HepG2 (cell line): ENCODE measurements at regions not wholly inside any gene's neighbourhood (a gene's known extent, or its start where the extent isn't known, plus 50 kb on each side); places are given as distances from the start of the nearest gene placed in this dataset.

Experiments used
- ATF2 ChIP-seq: sonication (generic); formaldehyde crosslinking; IDR thresholded peaks from 2 replicates; pipeline ENCODE4 v1.4.0; 2020; ENCODE audit warnings: missing genetic modification reagents
- BHLHE40 ChIP-seq: IDR thresholded peaks from 2 replicates; pipeline ENCODE4 v1.6.1; 2011; ENCODE audit warnings: low read length, improper control_type of control experiment
- CREB1 ChIP-seq, 2 experiments: fragments of 450-650 bp in 1 of 2; IDR thresholded peaks; 2 replicates each; pipeline ENCODE4 v1.6.1; 2016 to 2017; ENCODE audit warnings: control low read depth in 1 of 2, mild to moderate bottlenecking in 1 of 2, missing compliant biosample characterization in 1 of 2, missing genetic modification characterization in 1 of 2
- DPF2 ChIP-seq: sonication (generic); formaldehyde crosslinking; IDR thresholded peaks from 2 replicates; pipeline ENCODE4 v1.4.0; 2020; ENCODE audit warnings: mild to moderate bottlenecking, low read depth, missing genetic modification reagents, borderline replicate concordance
- MYC ChIP-seq: sonication (generic); formaldehyde crosslinking; IDR thresholded peaks from 2 replicates; pipeline ENCODE4 v1.9.0; 2021; ENCODE audit warnings: missing genetic modification reagents, borderline replicate concordance
- RCOR2 ChIP-seq: IDR thresholded peaks from 2 replicates; pipeline ENCODE4 v1.6.1; 2016; ENCODE audit warnings: missing biosample characterization, missing genetic modification reagents
- SMARCC2 ChIP-seq: fragments of 450-650 bp; IDR thresholded peaks from 2 replicates; pipeline ENCODE4 v1.6.1; 2017; ENCODE audit warnings: antibody characterized with exemption, mild to moderate bottlenecking
- SNRNP70 ChIP-seq: fragments of 200-400 bp; formaldehyde crosslinking; IDR thresholded peaks from 2 replicates; pipeline ENCODE4 v1.6.1; 2017; ENCODE audit warnings: mild to moderate bottlenecking, low read depth, low read length, moderate library complexity
- ZFX ChIP-seq: sonication (generic); formaldehyde crosslinking; IDR thresholded peaks from 2 replicates; pipeline ENCODE4 v1.4.0; 2020; ENCODE audit warnings: mild to moderate bottlenecking, low read depth, missing genetic modification reagents, moderate library complexity
- ZNF274 ChIP-seq: sonication (generic); formaldehyde crosslinking; IDR thresholded peaks from 2 replicates; pipeline ENCODE4 v1.5.1; 2020; ENCODE audit warnings: mild to moderate bottlenecking, missing genetic modification reagents
- TF ChIP-seq, protein P1 (sequence below): sonication (generic); formaldehyde crosslinking; IDR thresholded peaks from 2 replicates; pipeline ENCODE4 v1.5.0; 2020; ENCODE audit warnings: mild to moderate bottlenecking, missing genetic modification reagents, moderate library complexity
- TF ChIP-seq, protein P2 (sequence below): sonication (generic); formaldehyde crosslinking; IDR thresholded peaks from 2 replicates; pipeline ENCODE4 v1.5.0; 2020; ENCODE audit warnings: mild to moderate bottlenecking, missing genetic modification reagents
- TF ChIP-seq, protein P3 (sequence below): IDR thresholded peaks from 2 replicates; pipeline ENCODE4 v1.6.1; 2012; ENCODE audit warnings: inconsistent platforms

GRCh38 chr2:183477296-183477695 is 353.1 kb downstream of the NUP35 start:
- TF ChIP-seq MYC (no peak), SMARCC2 (no peak), ZFX (CRISPR knock-in tag) (no peak), CREB1 (IDR thresholded peaks at IDR 0.05) (no peak), CREB1 (CRISPR knock-in tag; IDR thresholded peaks at IDR 0.05) (no peak), ATF2 (CRISPR knock-in tag) (no peak), SNRNP70 (no peak), ZNF274 (no peak), BHLHE40 (no peak), RCOR2 (no peak), DPF2 (no peak)
- TF ChIP-seq, protein P1, sequence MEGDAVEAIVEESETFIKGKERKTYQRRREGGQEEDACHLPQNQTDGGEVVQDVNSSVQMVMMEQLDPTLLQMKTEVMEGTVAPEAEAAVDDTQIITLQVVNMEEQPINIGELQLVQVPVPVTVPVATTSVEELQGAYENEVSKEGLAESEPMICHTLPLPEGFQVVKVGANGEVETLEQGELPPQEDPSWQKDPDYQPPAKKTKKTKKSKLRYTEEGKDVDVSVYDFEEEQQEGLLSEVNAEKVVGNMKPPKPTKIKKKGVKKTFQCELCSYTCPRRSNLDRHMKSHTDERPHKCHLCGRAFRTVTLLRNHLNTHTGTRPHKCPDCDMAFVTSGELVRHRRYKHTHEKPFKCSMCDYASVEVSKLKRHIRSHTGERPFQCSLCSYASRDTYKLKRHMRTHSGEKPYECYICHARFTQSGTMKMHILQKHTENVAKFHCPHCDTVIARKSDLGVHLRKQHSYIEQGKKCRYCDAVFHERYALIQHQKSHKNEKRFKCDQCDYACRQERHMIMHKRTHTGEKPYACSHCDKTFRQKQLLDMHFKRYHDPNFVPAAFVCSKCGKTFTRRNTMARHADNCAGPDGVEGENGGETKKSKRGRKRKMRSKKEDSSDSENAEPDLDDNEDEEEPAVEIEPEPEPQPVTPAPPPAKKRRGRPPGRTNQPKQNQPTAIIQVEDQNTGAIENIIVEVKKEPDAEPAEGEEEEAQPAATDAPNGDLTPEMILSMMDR (CRISPR knock-in tag) = no peak
- TF ChIP-seq, protein P2, sequence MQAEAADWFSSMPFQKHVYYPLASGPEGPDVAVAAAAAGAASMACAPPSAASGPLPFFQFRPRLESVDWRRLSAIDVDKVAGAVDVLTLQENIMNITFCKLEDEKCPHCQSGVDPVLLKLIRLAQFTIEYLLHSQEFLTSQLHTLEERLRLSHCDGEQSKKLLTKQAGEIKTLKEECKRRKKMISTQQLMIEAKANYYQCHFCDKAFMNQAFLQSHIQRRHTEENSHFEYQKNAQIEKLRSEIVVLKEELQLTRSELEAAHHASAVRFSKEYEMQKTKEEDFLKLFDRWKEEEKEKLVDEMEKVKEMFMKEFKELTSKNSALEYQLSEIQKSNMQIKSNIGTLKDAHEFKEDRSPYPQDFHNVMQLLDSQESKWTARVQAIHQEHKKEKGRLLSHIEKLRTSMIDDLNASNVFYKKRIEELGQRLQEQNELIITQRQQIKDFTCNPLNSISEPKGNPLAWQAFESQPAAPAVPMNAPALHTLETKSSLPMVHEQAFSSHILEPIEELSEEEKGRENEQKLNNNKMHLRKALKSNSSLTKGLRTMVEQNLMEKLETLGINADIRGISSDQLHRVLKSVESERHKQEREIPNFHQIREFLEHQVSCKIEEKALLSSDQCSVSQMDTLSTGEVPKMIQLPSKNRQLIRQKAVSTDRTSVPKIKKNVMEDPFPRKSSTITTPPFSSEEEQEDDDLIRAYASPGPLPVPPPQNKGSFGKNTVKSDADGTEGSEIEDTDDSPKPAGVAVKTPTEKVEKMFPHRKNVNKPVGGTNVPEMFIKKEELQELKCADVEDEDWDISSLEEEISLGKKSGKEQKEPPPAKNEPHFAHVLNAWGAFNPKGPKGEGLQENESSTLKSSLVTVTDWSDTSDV = no peak
- TF ChIP-seq, protein P3, sequence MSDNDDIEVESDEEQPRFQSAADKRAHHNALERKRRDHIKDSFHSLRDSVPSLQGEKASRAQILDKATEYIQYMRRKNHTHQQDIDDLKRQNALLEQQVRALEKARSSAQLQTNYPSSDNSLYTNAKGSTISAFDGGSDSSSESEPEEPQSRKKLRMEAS = no peak
